ENCODE measurements at regions not wholly inside any gene's neighbourhood (a gene's known extent, or its start where the extent isn't known, plus 50 kb on each side); places are given as distances from the start of the nearest gene placed in this dataset.

- Histone ChIP-seq H3K4me1 (ENCODE audit: insufficient read depth, low read length) (peaks cover 19% of the 10 kb centered on the region), H3K4me3 (ENCODE audit: low read length) (no peak overlapping the region), H3K36me3 (ENCODE audit: insufficient read depth, low read length) (no peaks in the 10 kb centered on the region), H3K9ac (ENCODE audit: low read depth, low read length) (no peak overlapping the region), H3K27me3 (ENCODE audit: insufficient read depth, low read length) (no peaks in the 10 kb centered on the region), H3K27ac (ENCODE audit: low read depth, low read length) (no peak overlapping the region), H3K9me3 (ENCODE audit: insufficient read depth, low read depth, low read length) (no peaks in the 10 kb centered on the region)
- 90% methylated on average over 10 of the region's 10 CpGs for WGBS
Measured at GRCh38 chr5:172575816-172576545, 65.1 kb upstream of the NEURL1B start.

- Histone ChIP-seq H3K27me3 (ENCODE audit: insufficient read depth, low read length) (no peaks in the 10 kb centered on the region), H3K4me1 (ENCODE audit: insufficient read depth, low read length) (peaks cover 24% of the 10 kb centered on the region), H3K4me3 (ENCODE audit: low read length) (no peak overlapping the region), H3K9me3 (ENCODE audit: insufficient read depth, low read depth, low read length) (no peaks in the 10 kb centered on the region), H3K27ac (ENCODE audit: low read depth, low read length) (no peak overlapping the region), H3K36me3 (ENCODE audit: insufficient read depth, low read length) (no peaks in the 10 kb centered on the region), H3K9ac (ENCODE audit: low read depth, low read length) (no peak overlapping the region)
- 75% methylated on average over 8 of the region's 8 CpGs for WGBS
Measured at GRCh38 chr5:172575416-172575815, 65.6 kb upstream of the NEURL1B start.

GRCh38 chr5:172574871-172575223, 66.2 kb upstream of the NEURL1B start:
- Histone ChIP-seq H3K9ac (ENCODE audit: low read depth, low read length) (no peak overlapping the region), H3K9me3 (ENCODE audit: insufficient read depth, low read depth, low read length) (no peaks in the 10 kb centered on the region), H3K4me3 (ENCODE audit: low read length) (no peak overlapping the region), H3K36me3 (ENCODE audit: insufficient read depth, low read length) (no peaks in the 10 kb centered on the region), H3K27me3 (ENCODE audit: insufficient read depth, low read length) (no peaks in the 10 kb centered on the region), H3K27ac (ENCODE audit: low read depth, low read length) (no peak overlapping the region), H3K4me1 (ENCODE audit: insufficient read depth, low read length) (peaks cover 28% of the 10 kb centered on the region)
- 56% methylated on average over 2 of the region's 3 CpGs for WGBS

- Histone ChIP-seq H3K4me3 (ENCODE audit: low read length) (no peak overlapping the region), H3K36me3 (ENCODE audit: insufficient read depth, low read length) (no peaks in the 10 kb centered on the region), H3K27me3 (ENCODE audit: insufficient read depth, low read length) (no peaks in the 10 kb centered on the region), H3K9ac (ENCODE audit: low read depth, low read length) (no peak overlapping the region), H3K4me1 (ENCODE audit: insufficient read depth, low read length) (peaks cover 34% of the 10 kb centered on the region), H3K27ac (ENCODE audit: low read depth, low read length) (no peak overlapping the region), H3K9me3 (ENCODE audit: insufficient read depth, low read depth, low read length) (no peaks in the 10 kb centered on the region)
- WGBS = 85% methylated on average over 12 of the region's 12 CpGs
Measured at GRCh38 chr5:172573986-172574870, 66.8 kb upstream of the NEURL1B start.

- no peak overlapping the region for H3K27ac ChIP-seq (ENCODE audit: low read depth, low read length)
- no peaks in the 10 kb centered on the region for H3K9me3 ChIP-seq (ENCODE audit: insufficient read depth, low read depth, low read length)
- H3K27me3 ChIP-seq (ENCODE audit: insufficient read depth, low read length) = no peaks in the 10 kb centered on the region
- peaks cover 35% of the 10 kb centered on the region for H3K4me1 ChIP-seq (ENCODE audit: insufficient read depth, low read length)
- no peak overlapping the region for H3K4me3 ChIP-seq (ENCODE audit: low read length)
- WGBS = 94% methylated on average over 13 of the region's 13 CpGs
- no peak overlapping the region for H3K9ac ChIP-seq (ENCODE audit: low read depth, low read length)
- H3K36me3 ChIP-seq (ENCODE audit: insufficient read depth, low read length) = no peaks in the 10 kb centered on the region
Measured at GRCh38 chr5:172573120-172573882, 67.8 kb upstream of the NEURL1B start.

- Histone ChIP-seq H3K4me1 (ENCODE audit: insufficient read depth, low read length) (peaks cover 35% of the 10 kb centered on the region), H3K36me3 (ENCODE audit: insufficient read depth, low read length) (no peaks in the 10 kb centered on the region), H3K9me3 (ENCODE audit: insufficient read depth, low read depth, low read length) (no peaks in the 10 kb centered on the region), H3K27ac (ENCODE audit: low read depth, low read length) (no peak overlapping the region), H3K4me3 (ENCODE audit: low read length) (no peak overlapping the region), H3K27me3 (ENCODE audit: insufficient read depth, low read length) (no peaks in the 10 kb centered on the region), H3K9ac (ENCODE audit: low read depth, low read length) (no peak overlapping the region)
- 67% methylated on average over 3 of the region's 3 CpGs for WGBS
Measured at GRCh38 chr5:172572440-172572839, 68.6 kb upstream of the NEURL1B start.

GRCh38 chr5:172571892-172572291, 69.2 kb upstream of the NEURL1B start:
- H3K4me3 ChIP-seq (ENCODE audit: low read length) = no peak overlapping the region
- H3K9me3 ChIP-seq (ENCODE audit: insufficient read depth, low read depth, low read length) = no peaks in the 10 kb centered on the region
- no peaks in the 10 kb centered on the region for H3K36me3 ChIP-seq (ENCODE audit: insufficient read depth, low read length)
- H3K9ac ChIP-seq (ENCODE audit: low read depth, low read length) = no peak overlapping the region
- 89% methylated on average over 8 of the region's 8 CpGs for WGBS
- peaks cover 35% of the 10 kb centered on the region for H3K4me1 ChIP-seq (ENCODE audit: insufficient read depth, low read length)
- H3K27ac ChIP-seq (ENCODE audit: low read depth, low read length) = no peak overlapping the region; the same call in 1 of the 2 replicates
- H3K27me3 ChIP-seq (ENCODE audit: insufficient read depth, low read length) = no peaks in the 10 kb centered on the region

GRCh38 chr5:172571413-172571812, 69.7 kb upstream of the NEURL1B start:
- Histone ChIP-seq H3K9ac (ENCODE audit: low read depth, low read length) (peak overlapping the region; percentile 19; the same call in 1 of the 2 replicates), H3K36me3 (ENCODE audit: insufficient read depth, low read length) (no peaks in the 10 kb centered on the region), H3K27ac (ENCODE audit: low read depth, low read length) (peak overlapping the region; percentile 43; the same call in 1 of the 2 replicates), H3K4me3 (ENCODE audit: low read length) (no peak overlapping the region), H3K27me3 (ENCODE audit: insufficient read depth, low read length) (no peaks in the 10 kb centered on the region), H3K9me3 (ENCODE audit: insufficient read depth, low read depth, low read length) (no peaks in the 10 kb centered on the region), H3K4me1 (ENCODE audit: insufficient read depth, low read length) (peaks cover 35% of the 10 kb centered on the region)
- WGBS = 67% methylated on average over 3 of the region's 3 CpGs

GRCh38 chr5:172570594-172571334, 70.3 kb upstream of the NEURL1B start:
- Histone ChIP-seq H3K4me1 (ENCODE audit: insufficient read depth, low read length) (peaks cover 35% of the 10 kb centered on the region), H3K4me3 (ENCODE audit: low read length) (no peak overlapping the region), H3K27ac (ENCODE audit: low read depth, low read length) (no peak overlapping the region; the same call in 1 of the 2 replicates), H3K9ac (ENCODE audit: low read depth, low read length) (no peak overlapping the region), H3K36me3 (ENCODE audit: insufficient read depth, low read length) (no peaks in the 10 kb centered on the region), H3K9me3 (ENCODE audit: insufficient read depth, low read depth, low read length) (no peaks in the 10 kb centered on the region), H3K27me3 (ENCODE audit: insufficient read depth, low read length) (no peaks in the 10 kb centered on the region)
- 74% methylated on average over 3 of the region's 3 CpGs for WGBS

GRCh38 chr5:172569861-172570558, 71.1 kb upstream of the NEURL1B start:
- Histone ChIP-seq H3K4me3 (ENCODE audit: low read length) (peak overlapping the region; percentile 34; the same call in 1 of the 2 replicates), H3K9ac (ENCODE audit: low read depth, low read length) (peak overlapping the region; percentile 35; the same call in 1 of the 2 replicates), H3K36me3 (ENCODE audit: insufficient read depth, low read length) (no peaks in the 10 kb centered on the region), H3K4me1 (ENCODE audit: insufficient read depth, low read length) (peaks cover 35% of the 10 kb centered on the region), H3K9me3 (ENCODE audit: insufficient read depth, low read depth, low read length) (no peaks in the 10 kb centered on the region), H3K27ac (ENCODE audit: low read depth, low read length) (peak overlapping the region; percentile 35; the same call in 1 of the 2 replicates), H3K27me3 (ENCODE audit: insufficient read depth, low read length) (no peaks in the 10 kb centered on the region)
- 28% methylated on average over 15 of the region's 15 CpGs for WGBS
